Type B pancreatic cell (in vitro differentiated cells): ENCODE measurements at regions not wholly inside any gene's neighbourhood (a gene's known extent, or its start where the extent isn't known, plus 50 kb on each side); places are given as distances from the start of the nearest gene placed in this dataset.

ENCODE experiments used
- DNase-seq: peaks from one replicate; pipeline ENCODE4 v3.0.0; 2021; ENCODE audit warnings: mixed read lengths; ENCODE audit not compliant: unreplicated experiment; ENCODE audit errors: extremely low spot score
- H3K27ac Mint-ChIP-seq: 2 replicates; pipeline ENCODE4 v1.8.0; 2021; ENCODE audit warnings: mild to moderate bottlenecking, mixed read lengths
- H3K27me3 Mint-ChIP-seq: 2 replicates; pipeline ENCODE4 v1.8.0; 2021; ENCODE audit warnings: mixed read lengths
- H3K36me3 Mint-ChIP-seq: 2 replicates; pipeline ENCODE4 v1.8.0; 2021; ENCODE audit warnings: mixed read lengths
- H3K4me1 Mint-ChIP-seq: one replicate; pipeline ENCODE4 v1.8.0; 2021; ENCODE audit warnings: mixed read lengths; ENCODE audit not compliant: unreplicated experiment
- H3K4me3 Mint-ChIP-seq: 2 replicates; pipeline ENCODE4 v1.8.0; 2021; ENCODE audit warnings: mild to moderate bottlenecking, mixed read lengths
- H3K9me3 Mint-ChIP-seq: 2 replicates; pipeline ENCODE4 v1.8.0; 2021; ENCODE audit warnings: mixed read lengths
- CTCF ChIP-seq: fragments of 200-600 bp; sonication (generic); conservative IDR thresholded peaks from 2 replicates; pipeline ENCODE4 v1.5.0; 2021; ENCODE audit warnings: antibody characterized with exemption, mild to moderate bottlenecking

GRCh38 chr13:107590556-107590955, 624.8 kb downstream of the LIG4 start:
- no peak for TF ChIP-seq CTCF
- Mint-ChIP-seq H3K36me3 (no peaks in the 10 kb centered on the region), H3K4me1 (peaks cover 4% of the 10 kb centered on the region), H3K27me3 (no peaks in the 10 kb centered on the region), H3K4me3 (no peak overlapping the region), H3K9me3 (no peaks in the 10 kb centered on the region), H3K27ac (no peak overlapping the region)
- no peak for DNase-seq

GRCh38 chr13:107587681-107588080, 627.7 kb downstream of the LIG4 start:
- no peak for DNase-seq
- H3K27me3 Mint-ChIP-seq = no peaks in the 10 kb centered on the region
- H3K27ac Mint-ChIP-seq = no peak overlapping the region
- H3K4me1 Mint-ChIP-seq = peaks cover 4% of the 10 kb centered on the region
- no peaks in the 10 kb centered on the region for H3K36me3 Mint-ChIP-seq
- no peak overlapping the region for H3K4me3 Mint-ChIP-seq
- no peak for TF ChIP-seq CTCF
- no peaks in the 10 kb centered on the region for H3K9me3 Mint-ChIP-seq

- H3K27ac Mint-ChIP-seq = no peak overlapping the region
- DNase-seq = no peak
- H3K36me3 Mint-ChIP-seq = no peaks in the 10 kb centered on the region
- H3K4me3 Mint-ChIP-seq = no peak overlapping the region
- no peak for TF ChIP-seq CTCF
- H3K27me3 Mint-ChIP-seq = no peaks in the 10 kb centered on the region
- peaks cover 4% of the 10 kb centered on the region for H3K4me1 Mint-ChIP-seq
- H3K9me3 Mint-ChIP-seq = no peaks in the 10 kb centered on the region
These were observed 629.1 kb downstream of the LIG4 start for GRCh38 chr13:107586216-107586615.

- TF ChIP-seq CTCF = no peak
- H3K36me3 Mint-ChIP-seq = no peaks in the 10 kb centered on the region
- no peaks in the 10 kb centered on the region for H3K27me3 Mint-ChIP-seq
These were observed 629.7 kb downstream of the LIG4 start for GRCh38 chr13:107585469-107586180.

GRCh38 chr13:107582171-107582570, 633.2 kb downstream of the LIG4 start:
- Mint-ChIP-seq H3K27ac (no peak overlapping the region), H3K27me3 (peaks cover 3% of the 10 kb centered on the region), H3K4me1 (no peaks in the 10 kb centered on the region)

More at GRCh38 chr13:107585469-107586180, 629.7 kb downstream of the LIG4 start:
- H3K9me3 Mint-ChIP-seq = no peaks in the 10 kb centered on the region
- no peak overlapping the region for H3K27ac Mint-ChIP-seq
- H3K4me3 Mint-ChIP-seq = no peak overlapping the region
- DNase-seq = no peak
- peaks cover 2% of the 10 kb centered on the region for H3K4me1 Mint-ChIP-seq

More at GRCh38 chr13:107582171-107582570, 633.2 kb downstream of the LIG4 start:
- TF ChIP-seq CTCF = no peak
- no peak overlapping the region for H3K4me3 Mint-ChIP-seq
- no peak for DNase-seq
- no peaks in the 10 kb centered on the region for H3K36me3 Mint-ChIP-seq
- no peaks in the 10 kb centered on the region for H3K9me3 Mint-ChIP-seq
